A549 (cell line): ENCODE measurements at regions not wholly inside any gene's neighbourhood (a gene's known extent, or its start where the extent isn't known, plus 50 kb on each side); places are given as distances from the start of the nearest gene placed in this dataset.

ENCODE experiments used
- ESRRA ChIP-seq: fragments of 150-350 bp; IDR thresholded peaks from 2 replicates; pipeline ENCODE4 v1.6.1; 2014; ENCODE audit warnings: mild to moderate bottlenecking, low read length, borderline replicate concordance
- TF ChIP-seq, protein P1 (sequence below): fragments of 200-600 bp; sonication (generic); IDR thresholded peaks from 2 replicates; pipeline ENCODE4 v1.6.1; 2016; ENCODE audit warnings: antibody characterized with exemption, mild to moderate bottlenecking, moderate library complexity

DNA sequence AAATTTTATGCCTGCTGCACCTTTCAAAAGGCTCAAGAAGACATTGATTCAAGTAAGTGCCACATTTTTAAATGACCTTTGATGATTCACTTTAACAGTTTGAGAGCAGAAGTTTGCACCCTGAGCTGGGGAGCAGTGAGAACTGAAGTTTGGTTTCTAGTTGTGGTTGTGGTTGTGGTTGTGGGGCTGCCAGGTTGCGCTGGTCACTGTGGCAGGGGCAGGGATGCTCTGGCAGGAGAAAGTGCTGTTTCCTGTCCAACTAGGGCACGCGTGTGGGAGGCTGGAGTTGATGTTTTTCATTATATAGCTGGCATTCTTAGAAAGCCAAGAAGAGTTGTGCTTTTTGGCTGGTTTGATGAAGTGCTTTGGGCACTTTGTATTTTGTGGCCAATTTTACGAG, 339.7 kb upstream of the NR2F2 start:
- no peak for TF ChIP-seq ESRRA
- TF ChIP-seq, protein P1, sequence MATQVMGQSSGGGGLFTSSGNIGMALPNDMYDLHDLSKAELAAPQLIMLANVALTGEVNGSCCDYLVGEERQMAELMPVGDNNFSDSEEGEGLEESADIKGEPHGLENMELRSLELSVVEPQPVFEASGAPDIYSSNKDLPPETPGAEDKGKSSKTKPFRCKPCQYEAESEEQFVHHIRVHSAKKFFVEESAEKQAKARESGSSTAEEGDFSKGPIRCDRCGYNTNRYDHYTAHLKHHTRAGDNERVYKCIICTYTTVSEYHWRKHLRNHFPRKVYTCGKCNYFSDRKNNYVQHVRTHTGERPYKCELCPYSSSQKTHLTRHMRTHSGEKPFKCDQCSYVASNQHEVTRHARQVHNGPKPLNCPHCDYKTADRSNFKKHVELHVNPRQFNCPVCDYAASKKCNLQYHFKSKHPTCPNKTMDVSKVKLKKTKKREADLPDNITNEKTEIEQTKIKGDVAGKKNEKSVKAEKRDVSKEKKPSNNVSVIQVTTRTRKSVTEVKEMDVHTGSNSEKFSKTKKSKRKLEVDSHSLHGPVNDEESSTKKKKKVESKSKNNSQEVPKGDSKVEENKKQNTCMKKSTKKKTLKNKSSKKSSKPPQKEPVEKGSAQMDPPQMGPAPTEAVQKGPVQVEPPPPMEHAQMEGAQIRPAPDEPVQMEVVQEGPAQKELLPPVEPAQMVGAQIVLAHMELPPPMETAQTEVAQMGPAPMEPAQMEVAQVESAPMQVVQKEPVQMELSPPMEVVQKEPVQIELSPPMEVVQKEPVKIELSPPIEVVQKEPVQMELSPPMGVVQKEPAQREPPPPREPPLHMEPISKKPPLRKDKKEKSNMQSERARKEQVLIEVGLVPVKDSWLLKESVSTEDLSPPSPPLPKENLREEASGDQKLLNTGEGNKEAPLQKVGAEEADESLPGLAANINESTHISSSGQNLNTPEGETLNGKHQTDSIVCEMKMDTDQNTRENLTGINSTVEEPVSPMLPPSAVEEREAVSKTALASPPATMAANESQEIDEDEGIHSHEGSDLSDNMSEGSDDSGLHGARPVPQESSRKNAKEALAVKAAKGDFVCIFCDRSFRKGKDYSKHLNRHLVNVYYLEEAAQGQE = no peak
